ENCODE measurements at regions not wholly inside any gene's neighbourhood (a gene's known extent, or its start where the extent isn't known, plus 50 kb on each side); places are given as distances from the start of the nearest gene placed in this dataset.

- Histone ChIP-seq H3K36me3 (replicated peaks; ENCODE audit: insufficient read depth, low read length) (no peaks in the 10 kb centered on the region), H3K4me3 (ENCODE audit: low read length) (peak overlapping the region; percentile 4; the same call in 1 of the 2 replicates), H3K4me1 (ENCODE audit: low read length) (no peaks in the 10 kb centered on the region), H3K9ac (ENCODE audit: low read length) (no peak overlapping the region), H3K9me2 (replicated peaks; ENCODE audit: insufficient read depth, low read length) (no peaks in the 10 kb centered on the region), H3F3A (ENCODE audit: insufficient read depth, low read length) (no peaks in the 10 kb centered on the region), H3K9me3 (replicated peaks; ENCODE audit: insufficient read depth, low read length) (no peaks in the 10 kb centered on the region), H3K27ac (ENCODE audit: low read length) (no peak overlapping the region), H3K4me2 (ENCODE audit: low read depth, low read length) (peak overlapping the region; percentile 18; the same call in 1 of the 2 replicates), H3K79me2 (ENCODE audit: low read length) (no peaks in the 10 kb centered on the region), H4K20me1 (ENCODE audit: insufficient read depth, low read length) (no peaks in the 10 kb centered on the region), H3K27me3 (replicated peaks; ENCODE audit: insufficient read depth, low read length) (no peaks in the 10 kb centered on the region), H2AFZ (ENCODE audit: low read length) (peak overlapping the region; percentile 29)
- peak; percentile 73 for TF ChIP-seq CTCF (IDR thresholded peaks at IDR 0.05; ENCODE audit: low read length)
- no peak for TF ChIP-seq EZH2 (optimal IDR thresholded peaks at IDR 0.05; ENCODE audit: low read depth, low read length)
- peak; percentile 66 for DNase-seq
Measured at GRCh38 chr5:39570403-39571027, 145.7 kb upstream of the DAB2 start.

- no peak for DNase-seq
- H3K27me3 ChIP-seq (replicated peaks; ENCODE audit: insufficient read depth, low read length) = no peaks in the 10 kb centered on the region
Measured at GRCh38 chr5:39569857-39570256, 145.1 kb upstream of the DAB2 start.

GRCh38 chr5:39566891-39567290, 142.1 kb upstream of the DAB2 start:
- H3K27me3 ChIP-seq (replicated peaks; ENCODE audit: insufficient read depth, low read length) = no peaks in the 10 kb centered on the region
- H3K9ac ChIP-seq (ENCODE audit: low read length) = no peak overlapping the region
- DNase-seq = no peak
- no peak overlapping the region for H2AFZ ChIP-seq (ENCODE audit: low read length)
- no peak overlapping the region for H3K4me2 ChIP-seq (ENCODE audit: low read depth, low read length)
- no peaks in the 10 kb centered on the region for H3K79me2 ChIP-seq (ENCODE audit: low read length)
- H3K9me3 ChIP-seq (replicated peaks; ENCODE audit: insufficient read depth, low read length) = no peaks in the 10 kb centered on the region
- H4K20me1 ChIP-seq (ENCODE audit: insufficient read depth, low read length) = no peaks in the 10 kb centered on the region
- no peaks in the 10 kb centered on the region for H3K36me3 ChIP-seq (replicated peaks; ENCODE audit: insufficient read depth, low read length)
- H3K4me1 ChIP-seq (ENCODE audit: low read length) = no peaks in the 10 kb centered on the region
- H3F3A ChIP-seq (ENCODE audit: insufficient read depth, low read length) = no peaks in the 10 kb centered on the region
- H3K4me3 ChIP-seq (ENCODE audit: low read length) = no peak overlapping the region
- no peak overlapping the region for H3K27ac ChIP-seq (ENCODE audit: low read length)
- TF ChIP-seq EZH2phosphoT487 (IDR thresholded peaks at IDR 0.05; ENCODE audit: low read length) = no peak
- no peak for TF ChIP-seq CTCF (IDR thresholded peaks at IDR 0.05; ENCODE audit: low read length)
- TF ChIP-seq EZH2 (optimal IDR thresholded peaks at IDR 0.05; ENCODE audit: low read depth, low read length) = no peak
- H3K9me2 ChIP-seq (replicated peaks; ENCODE audit: insufficient read depth, low read length) = no peaks in the 10 kb centered on the region

More at GRCh38 chr5:39569857-39570256, 145.1 kb upstream of the DAB2 start:
- Histone ChIP-seq H3K4me2 (ENCODE audit: low read depth, low read length) (peak overlapping the region; percentile 18; the same call in 1 of the 2 replicates), H3K9ac (ENCODE audit: low read length) (no peak overlapping the region), H3K4me1 (ENCODE audit: low read length) (no peaks in the 10 kb centered on the region), H3K9me3 (replicated peaks; ENCODE audit: insufficient read depth, low read length) (no peaks in the 10 kb centered on the region), H3K4me3 (ENCODE audit: low read length) (peak overlapping the region; percentile 4; the same call in 1 of the 2 replicates), H3K36me3 (replicated peaks; ENCODE audit: insufficient read depth, low read length) (no peaks in the 10 kb centered on the region), H3K79me2 (ENCODE audit: low read length) (no peaks in the 10 kb centered on the region), H2AFZ (ENCODE audit: low read length) (peak overlapping the region; percentile 29), H3F3A (ENCODE audit: insufficient read depth, low read length) (no peaks in the 10 kb centered on the region), H4K20me1 (ENCODE audit: insufficient read depth, low read length) (no peaks in the 10 kb centered on the region), H3K9me2 (replicated peaks; ENCODE audit: insufficient read depth, low read length) (no peaks in the 10 kb centered on the region), H3K27ac (ENCODE audit: low read length) (no peak overlapping the region)
- TF ChIP-seq EZH2 (optimal IDR thresholded peaks at IDR 0.05; ENCODE audit: low read depth, low read length) = no peak
- TF ChIP-seq CTCF (IDR thresholded peaks at IDR 0.05; ENCODE audit: low read length) = no peak
- TF ChIP-seq EZH2phosphoT487 (IDR thresholded peaks at IDR 0.05; ENCODE audit: low read length) = no peak

Measured in MM.1S (cell line).